Cardiac fibroblast (primary cell): ENCODE measurements at regions not wholly inside any gene's neighbourhood (a gene's known extent, or its start where the extent isn't known, plus 50 kb on each side); places are given as distances from the start of the nearest gene placed in this dataset.
A peak's percentile ranks its signal among the peaks of the same experiment; 100 is the strongest.

Source experiments
- DNase-seq, 2 donors: peaks; one replicate each; pipeline versions ENCODE4 v3.0.0 to v3.0.0-alpha.2; 2010; ENCODE audit warnings: low read depth in 2 of 2
- H3K4me3 ChIP-seq, 2 donors: replicated peaks in 1 of 2; 1 replicate in 1 of 2; 2 replicates in 1 of 2; pipeline ENCODE4 v1.5.1; 2011; ENCODE audit warnings: low read depth in 2 of 2, low read length in 2 of 2, mild to moderate bottlenecking in 2 of 2, moderate library complexity in 1 of 2
- CTCF ChIP-seq: IDR thresholded peaks from one replicate; pipeline ENCODE4 v1.5.1; 2011; ENCODE audit warnings: low read depth, mild to moderate bottlenecking, low read length, inconsistent platforms

- DNase-seq, result peak in 1 of 2 donors; percentile 18
- H3K4me3 ChIP-seq, result no peak overlapping the region
- TF ChIP-seq CTCF, result no peak
Observed at GRCh38 chr10:93186653-93187052, 113.0 kb downstream of the CYP26A1 start.

- no peak for TF ChIP-seq CTCF
- DNase-seq, result no peak
- H3K4me3 ChIP-seq, result no peak overlapping the region
Observed at GRCh38 chr10:93189944-93190343, 116.3 kb downstream of the CYP26A1 start.

GRCh38 chr10:93190372-93190771, 116.7 kb downstream of the CYP26A1 start:
- TF ChIP-seq CTCF, result no peak
- DNase-seq, result no peak
- no peak overlapping the region for H3K4me3 ChIP-seq

- no peak for DNase-seq
- H3K4me3 ChIP-seq, result no peak overlapping the region
- no peak for TF ChIP-seq CTCF
Observed at GRCh38 chr10:93193906-93194305, 120.2 kb downstream of the CYP26A1 start.

GRCh38 chr10:93198401-93199131, 124.9 kb downstream of the CYP26A1 start:
- peak; percentile 29 to 51 for DNase-seq
- TF ChIP-seq CTCF, result no peak
- peak overlapping the region; percentile 30 to 33 for H3K4me3 ChIP-seq

GRCh38 chr10:93199191-93199751, 125.6 kb downstream of the CYP26A1 start:
- peak overlapping the region; percentile 30 to 33 for H3K4me3 ChIP-seq
- no peak for TF ChIP-seq CTCF
- peak; percentile 46 to 64 for DNase-seq
